ENCODE measurements at regions not wholly inside any gene's neighbourhood (a gene's known extent, or its start where the extent isn't known, plus 50 kb on each side); places are given as distances from the start of the nearest gene placed in this dataset.

DNA sequence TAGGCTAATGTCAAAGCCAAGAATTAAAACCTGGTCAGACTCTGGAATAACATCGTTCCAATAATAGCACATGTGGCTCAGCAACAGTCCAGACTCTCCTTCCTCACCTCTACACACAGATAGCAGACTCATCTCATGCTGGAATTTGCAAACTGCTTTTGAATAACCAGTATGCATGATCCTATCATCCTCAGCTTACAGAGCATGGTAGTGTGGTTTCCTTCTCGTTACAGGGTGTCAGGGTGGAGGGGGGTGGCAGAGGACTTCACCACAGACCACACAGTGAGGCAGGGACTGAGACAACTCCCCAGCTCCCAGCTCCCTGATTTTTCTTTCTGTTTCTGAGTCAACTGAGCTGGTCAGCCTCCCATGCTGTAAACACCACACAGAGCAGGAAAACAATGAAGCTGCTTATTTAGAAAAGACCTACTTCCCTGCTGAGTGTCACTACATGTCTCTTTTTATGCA is 101.6 kb downstream of the RPL22L1 start (continued):
- TF ChIP-seq, protein P1, sequence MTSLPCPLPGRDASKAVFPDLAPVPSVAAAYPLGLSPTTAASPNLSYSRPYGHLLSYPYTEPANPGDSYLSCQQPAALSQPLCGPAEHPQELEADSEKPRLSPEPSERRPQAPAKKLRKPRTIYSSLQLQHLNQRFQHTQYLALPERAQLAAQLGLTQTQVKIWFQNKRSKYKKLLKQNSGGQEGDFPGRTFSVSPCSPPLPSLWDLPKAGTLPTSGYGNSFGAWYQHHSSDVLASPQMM (CRISPR knock-in tag; IDR thresholded peaks at IDR 0.05), result no peak
- no peak for TF ChIP-seq ETV6 (IDR thresholded peaks at IDR 0.05; ENCODE audit: borderline replicate concordance in 1 of 2, low read depth in 2 of 2, low read length in 1 of 2)
- TF ChIP-seq ETV6 (CRISPR knock-in tag; IDR thresholded peaks at IDR 0.05; ENCODE audit: borderline replicate concordance), result no peak
- TF ChIP-seq, protein P2, sequence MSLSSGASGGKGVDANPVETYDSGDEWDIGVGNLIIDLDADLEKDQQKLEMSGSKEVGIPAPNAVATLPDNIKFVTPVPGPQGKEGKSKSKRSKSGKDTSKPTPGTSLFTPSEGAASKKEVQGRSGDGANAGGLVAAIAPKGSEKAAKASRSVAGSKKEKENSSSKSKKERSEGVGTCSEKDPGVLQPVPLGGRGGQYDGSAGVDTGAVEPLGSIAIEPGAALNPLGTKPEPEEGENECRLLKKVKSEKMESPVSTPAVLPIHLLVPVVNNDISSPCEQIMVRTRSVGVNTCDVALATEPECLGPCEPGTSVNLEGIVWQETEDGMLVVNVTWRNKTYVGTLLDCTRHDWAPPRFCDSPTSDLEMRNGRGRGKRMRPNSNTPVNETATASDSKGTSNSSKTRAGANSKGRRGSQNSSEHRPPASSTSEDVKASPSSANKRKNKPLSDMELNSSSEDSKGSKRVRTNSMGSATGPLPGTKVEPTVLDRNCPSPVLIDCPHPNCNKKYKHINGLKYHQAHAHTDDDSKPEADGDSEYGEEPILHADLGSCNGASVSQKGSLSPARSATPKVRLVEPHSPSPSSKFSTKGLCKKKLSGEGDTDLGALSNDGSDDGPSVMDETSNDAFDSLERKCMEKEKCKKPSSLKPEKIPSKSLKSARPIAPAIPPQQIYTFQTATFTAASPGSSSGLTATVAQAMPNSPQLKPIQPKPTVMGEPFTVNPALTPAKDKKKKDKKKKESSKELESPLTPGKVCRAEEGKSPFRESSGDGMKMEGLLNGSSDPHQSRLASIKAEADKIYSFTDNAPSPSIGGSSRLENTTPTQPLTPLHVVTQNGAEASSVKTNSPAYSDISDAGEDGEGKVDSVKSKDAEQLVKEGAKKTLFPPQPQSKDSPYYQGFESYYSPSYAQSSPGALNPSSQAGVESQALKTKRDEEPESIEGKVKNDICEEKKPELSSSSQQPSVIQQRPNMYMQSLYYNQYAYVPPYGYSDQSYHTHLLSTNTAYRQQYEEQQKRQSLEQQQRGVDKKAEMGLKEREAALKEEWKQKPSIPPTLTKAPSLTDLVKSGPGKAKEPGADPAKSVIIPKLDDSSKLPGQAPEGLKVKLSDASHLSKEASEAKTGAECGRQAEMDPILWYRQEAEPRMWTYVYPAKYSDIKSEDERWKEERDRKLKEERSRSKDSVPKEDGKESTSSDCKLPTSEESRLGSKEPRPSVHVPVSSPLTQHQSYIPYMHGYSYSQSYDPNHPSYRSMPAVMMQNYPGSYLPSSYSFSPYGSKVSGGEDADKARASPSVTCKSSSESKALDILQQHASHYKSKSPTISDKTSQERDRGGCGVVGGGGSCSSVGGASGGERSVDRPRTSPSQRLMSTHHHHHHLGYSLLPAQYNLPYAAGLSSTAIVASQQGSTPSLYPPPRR (CRISPR knock-in tag; IDR thresholded peaks at IDR 0.05; ENCODE audit: borderline replicate concordance), result no peak
- TF ChIP-seq SMAD4 (CRISPR knock-in tag; conservative IDR thresholded peaks at IDR 0.05), result peak; percentile 83
- TF ChIP-seq, protein P3, sequence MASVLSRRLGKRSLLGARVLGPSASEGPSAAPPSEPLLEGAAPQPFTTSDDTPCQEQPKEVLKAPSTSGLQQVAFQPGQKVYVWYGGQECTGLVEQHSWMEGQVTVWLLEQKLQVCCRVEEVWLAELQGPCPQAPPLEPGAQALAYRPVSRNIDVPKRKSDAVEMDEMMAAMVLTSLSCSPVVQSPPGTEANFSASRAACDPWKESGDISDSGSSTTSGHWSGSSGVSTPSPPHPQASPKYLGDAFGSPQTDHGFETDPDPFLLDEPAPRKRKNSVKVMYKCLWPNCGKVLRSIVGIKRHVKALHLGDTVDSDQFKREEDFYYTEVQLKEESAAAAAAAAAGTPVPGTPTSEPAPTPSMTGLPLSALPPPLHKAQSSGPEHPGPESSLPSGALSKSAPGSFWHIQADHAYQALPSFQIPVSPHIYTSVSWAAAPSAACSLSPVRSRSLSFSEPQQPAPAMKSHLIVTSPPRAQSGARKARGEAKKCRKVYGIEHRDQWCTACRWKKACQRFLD (CRISPR knock-in tag; IDR thresholded peaks at IDR 0.05), result peak; percentile 72; the same call in 1 of the 2 replicates
- TF ChIP-seq, protein P4, sequence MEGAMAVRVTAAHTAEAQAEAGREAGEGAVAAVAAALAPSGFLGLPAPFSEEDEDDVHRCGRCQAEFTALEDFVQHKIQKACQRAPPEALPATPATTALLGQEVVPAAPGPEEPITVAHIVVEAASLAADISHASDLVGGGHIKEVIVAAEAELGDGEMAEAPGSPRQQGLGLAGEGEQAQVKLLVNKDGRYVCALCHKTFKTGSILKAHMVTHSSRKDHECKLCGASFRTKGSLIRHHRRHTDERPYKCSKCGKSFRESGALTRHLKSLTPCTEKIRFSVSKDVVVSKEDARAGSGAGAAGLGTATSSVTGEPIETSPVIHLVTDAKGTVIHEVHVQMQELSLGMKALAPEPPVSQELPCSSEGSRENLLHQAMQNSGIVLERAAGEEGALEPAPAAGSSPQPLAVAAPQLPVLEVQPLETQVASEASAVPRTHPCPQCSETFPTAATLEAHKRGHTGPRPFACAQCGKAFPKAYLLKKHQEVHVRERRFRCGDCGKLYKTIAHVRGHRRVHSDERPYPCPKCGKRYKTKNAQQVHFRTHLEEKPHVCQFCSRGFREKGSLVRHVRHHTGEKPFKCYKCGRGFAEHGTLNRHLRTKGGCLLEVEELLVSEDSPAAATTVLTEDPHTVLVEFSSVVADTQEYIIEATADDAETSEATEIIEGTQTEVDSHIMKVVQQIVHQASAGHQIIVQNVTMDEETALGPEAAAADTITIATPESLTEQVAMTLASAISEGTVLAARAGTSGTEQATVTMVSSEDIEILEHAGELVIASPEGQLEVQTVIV (CRISPR knock-in tag; IDR thresholded peaks at IDR 0.05; ENCODE audit: borderline replicate concordance), result no peak
- no peak for TF ChIP-seq RFX5 (IDR thresholded peaks at IDR 0.05; ENCODE audit: low read depth, low read length)
- TF ChIP-seq, protein P5, sequence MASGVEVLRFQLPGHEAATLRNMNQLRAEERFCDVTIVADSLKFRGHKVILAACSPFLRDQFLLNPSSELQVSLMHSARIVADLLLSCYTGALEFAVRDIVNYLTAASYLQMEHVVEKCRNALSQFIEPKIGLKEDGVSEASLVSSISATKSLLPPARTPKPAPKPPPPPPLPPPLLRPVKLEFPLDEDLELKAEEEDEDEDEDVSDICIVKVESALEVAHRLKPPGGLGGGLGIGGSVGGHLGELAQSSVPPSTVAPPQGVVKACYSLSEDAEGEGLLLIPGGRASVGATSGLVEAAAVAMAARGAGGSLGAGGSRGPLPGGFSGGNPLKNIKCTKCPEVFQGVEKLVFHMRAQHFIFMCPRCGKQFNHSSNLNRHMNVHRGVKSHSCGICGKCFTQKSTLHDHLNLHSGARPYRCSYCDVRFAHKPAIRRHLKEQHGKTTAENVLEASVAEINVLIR (CRISPR knock-in tag; IDR thresholded peaks at IDR 0.05), result no peak
- no peak for TF ChIP-seq KDM5B (IDR thresholded peaks at IDR 0.05; ENCODE audit: insufficient replicate concordance, low read depth, low read length)
- TF ChIP-seq NFE2 (IDR thresholded peaks at IDR 0.05; ENCODE audit: low read depth), result no peak
- no peak for TF ChIP-seq ESRRA (IDR thresholded peaks at IDR 0.05; ENCODE audit: borderline replicate concordance, low read depth)
- TF ChIP-seq NCOA4 (IDR thresholded peaks at IDR 0.05; ENCODE audit: partially characterized antibody), result no peak
- TF ChIP-seq PHB (CRISPR knock-in tag; IDR thresholded peaks at IDR 0.05), result no peak
- TF ChIP-seq ZEB2 (IDR thresholded peaks at IDR 0.05), result no peak
- TF ChIP-seq, protein P6, sequence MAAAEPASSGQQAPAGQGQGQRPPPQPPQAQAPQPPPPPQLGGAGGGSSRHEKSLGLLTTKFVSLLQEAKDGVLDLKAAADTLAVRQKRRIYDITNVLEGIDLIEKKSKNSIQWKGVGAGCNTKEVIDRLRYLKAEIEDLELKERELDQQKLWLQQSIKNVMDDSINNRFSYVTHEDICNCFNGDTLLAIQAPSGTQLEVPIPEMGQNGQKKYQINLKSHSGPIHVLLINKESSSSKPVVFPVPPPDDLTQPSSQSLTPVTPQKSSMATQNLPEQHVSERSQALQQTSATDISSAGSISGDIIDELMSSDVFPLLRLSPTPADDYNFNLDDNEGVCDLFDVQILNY (CRISPR knock-in tag; IDR thresholded peaks at IDR 0.05), result no peak

All from K562 (cell line).